Astrocyte of the spinal cord (primary cell): ENCODE measurements at regions not wholly inside any gene's neighbourhood (a gene's known extent, or its start where the extent isn't known, plus 50 kb on each side); places are given as distances from the start of the nearest gene placed in this dataset.

ENCODE experiments used
- DNase-seq: peaks from one replicate; pipeline ENCODE4 v3.0.0; 2011; ENCODE audit warnings: low read depth, low spot score
- H3K4me3 ChIP-seq: 2 replicates; pipeline ENCODE4 v1.5.1; 2011; ENCODE audit warnings: low read depth, mild to moderate bottlenecking, low read length, moderate library complexity
- in situ Hi-C: cut with HindIII; loops from 2 replicates; pipeline ENCODE4 v1.10.0; 2017; ENCODE audit warnings: low sequenced_read_pairs
- TF ChIP-seq, protein P1 (sequence below): IDR thresholded peaks from 2 replicates; pipeline ENCODE4 v1.5.1; 2012; ENCODE audit warnings: low read depth, mild to moderate bottlenecking, low read length, inconsistent platforms

GRCh38 chr20:59514554-59514953 is 89.8 kb upstream of the PHACTR3 start:
- no peak for DNase-seq
- TF ChIP-seq, protein P1, sequence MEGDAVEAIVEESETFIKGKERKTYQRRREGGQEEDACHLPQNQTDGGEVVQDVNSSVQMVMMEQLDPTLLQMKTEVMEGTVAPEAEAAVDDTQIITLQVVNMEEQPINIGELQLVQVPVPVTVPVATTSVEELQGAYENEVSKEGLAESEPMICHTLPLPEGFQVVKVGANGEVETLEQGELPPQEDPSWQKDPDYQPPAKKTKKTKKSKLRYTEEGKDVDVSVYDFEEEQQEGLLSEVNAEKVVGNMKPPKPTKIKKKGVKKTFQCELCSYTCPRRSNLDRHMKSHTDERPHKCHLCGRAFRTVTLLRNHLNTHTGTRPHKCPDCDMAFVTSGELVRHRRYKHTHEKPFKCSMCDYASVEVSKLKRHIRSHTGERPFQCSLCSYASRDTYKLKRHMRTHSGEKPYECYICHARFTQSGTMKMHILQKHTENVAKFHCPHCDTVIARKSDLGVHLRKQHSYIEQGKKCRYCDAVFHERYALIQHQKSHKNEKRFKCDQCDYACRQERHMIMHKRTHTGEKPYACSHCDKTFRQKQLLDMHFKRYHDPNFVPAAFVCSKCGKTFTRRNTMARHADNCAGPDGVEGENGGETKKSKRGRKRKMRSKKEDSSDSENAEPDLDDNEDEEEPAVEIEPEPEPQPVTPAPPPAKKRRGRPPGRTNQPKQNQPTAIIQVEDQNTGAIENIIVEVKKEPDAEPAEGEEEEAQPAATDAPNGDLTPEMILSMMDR = no peak
- in situ Hi-C loops = no loop called here
- H3K4me3 ChIP-seq = no peak overlapping the region

- DNase-seq = peak; percentile 38
- in situ Hi-C loops = no loop called here
- no peak overlapping the region for H3K4me3 ChIP-seq
- TF ChIP-seq, protein P1 = peak; percentile 82
Measured at GRCh38 chr20:59515013-59515905, 89.1 kb upstream of the PHACTR3 start.

DNA sequence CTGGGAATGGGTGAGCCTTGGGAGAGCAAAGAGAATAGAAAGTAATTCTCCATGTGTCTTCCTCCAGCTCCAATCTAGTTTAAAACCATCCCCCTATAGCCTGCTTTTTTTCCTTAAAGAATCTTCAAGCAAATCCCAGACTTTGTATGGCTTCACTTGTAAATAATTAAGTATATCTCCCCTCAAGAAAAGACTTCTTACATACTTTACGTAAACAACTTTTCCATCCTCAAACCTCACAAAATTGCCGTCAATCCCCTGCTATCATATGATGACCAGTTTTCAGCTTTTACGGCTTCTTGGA is 88.5 kb upstream of the PHACTR3 start:
- TF ChIP-seq, protein P1 = no peak
- no peak overlapping the region for H3K4me3 ChIP-seq
- in situ Hi-C loops = no loop called here
- no peak for DNase-seq

DNA sequence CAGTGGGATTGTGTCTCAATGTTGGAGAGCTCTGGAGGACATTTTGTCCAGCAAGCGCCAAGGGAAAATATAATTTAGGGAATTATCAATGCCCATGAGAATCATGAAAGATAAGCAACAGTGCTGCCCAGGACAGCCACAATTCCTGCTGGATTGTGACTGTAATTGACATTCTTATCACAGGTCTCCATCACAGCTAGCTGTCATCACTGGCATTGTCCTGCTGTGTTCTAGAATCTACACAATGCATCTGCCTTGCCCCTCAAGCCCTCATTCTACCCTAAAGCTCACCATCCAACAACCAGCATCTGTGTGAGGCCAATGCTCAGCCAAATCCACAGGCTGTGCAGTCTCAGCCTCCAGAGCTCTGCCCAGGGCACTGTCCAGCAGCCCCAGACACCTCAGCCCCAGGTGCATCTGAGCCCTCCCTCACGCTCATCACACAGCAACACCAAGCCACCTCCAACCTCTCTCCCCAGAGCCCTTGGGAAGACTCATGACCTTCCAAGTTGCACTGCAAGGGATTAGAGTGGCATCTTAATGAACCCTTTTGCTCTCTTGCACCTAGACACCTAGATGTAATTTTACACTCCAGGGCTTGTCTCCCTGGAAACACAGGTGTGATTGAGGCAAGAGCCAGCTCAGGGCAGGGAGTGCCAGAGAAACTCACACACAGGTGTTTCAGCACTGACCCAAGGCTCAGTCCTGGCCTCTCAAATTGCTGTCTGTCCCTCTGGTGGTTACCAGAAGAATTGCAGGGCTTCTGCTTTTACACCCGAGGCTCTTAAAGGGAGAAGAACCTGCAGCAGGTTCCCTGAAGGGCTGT is 85.2 kb upstream of the PHACTR3 start:
- TF ChIP-seq, protein P1 = peak; percentile 90
- in situ Hi-C loops = no loop called here
- no peak overlapping the region for H3K4me3 ChIP-seq
- DNase-seq = peak; percentile 51

DNA sequence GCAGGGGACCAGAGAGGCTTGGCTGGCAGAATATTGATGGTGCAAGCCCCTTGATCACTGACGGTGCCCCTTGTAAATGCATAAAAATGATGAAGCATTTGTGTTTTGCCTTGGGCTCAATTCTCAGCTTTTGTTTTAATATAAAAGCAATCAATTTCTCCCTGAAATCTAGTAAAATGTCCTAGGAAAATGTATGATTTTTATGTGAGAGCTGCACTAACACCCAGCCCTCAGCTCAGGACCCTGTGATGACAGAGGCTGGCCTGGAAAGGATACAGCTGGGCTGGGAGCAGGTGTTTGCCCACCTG is 84.7 kb upstream of the PHACTR3 start:
- in situ Hi-C loops = no loop called here
- TF ChIP-seq, protein P1 = no peak
- H3K4me3 ChIP-seq = no peak overlapping the region
- no peak for DNase-seq

- no peak overlapping the region for H3K4me3 ChIP-seq
- in situ Hi-C loops = no loop called here
- TF ChIP-seq, protein P1 = no peak
- DNase-seq = no peak
Measured at GRCh38 chr20:59520814-59521213, 83.5 kb upstream of the PHACTR3 start.
